Hepatocyte (in vitro differentiated cells): ENCODE measurements at regions not wholly inside any gene's neighbourhood (a gene's known extent, or its start where the extent isn't known, plus 50 kb on each side); places are given as distances from the start of the nearest gene placed in this dataset.

Experiments used
- DNase-seq: peaks from one replicate; pipeline ENCODE4 v3.0.0-alpha.2; 2016; ENCODE audit warnings: low spot score
- H2AFZ ChIP-seq: fragments of 200-600 bp; sonication (generic); 2 replicates; pipeline ENCODE4 v1.6.0; 2016; ENCODE audit warnings: antibody characterized with exemption, mild to moderate bottlenecking
- H3K27ac ChIP-seq: fragments of 200-600 bp; sonication (generic); 2 replicates; pipeline ENCODE4 v1.5.1; 2016; ENCODE audit warnings: mild to moderate bottlenecking
- H3K27me3 ChIP-seq: fragments of 200-600 bp; sonication (generic); 2 replicates; pipeline ENCODE4 v1.6.1; 2016
- H3K36me3 ChIP-seq: fragments of 200-600 bp; sonication (generic); replicated peaks from 2 replicates; pipeline ENCODE4 v1.5.1; 2016; ENCODE audit warnings: low read depth; ENCODE audit not compliant: insufficient read depth
- H3K4me1 ChIP-seq: fragments of 200-600 bp; sonication (generic); 2 replicates; pipeline ENCODE4 v1.5.1; 2016; ENCODE audit warnings: mild to moderate bottlenecking, moderate library complexity; ENCODE audit not compliant: insufficient read depth
- H3K4me2 ChIP-seq: fragments of 200-600 bp; sonication (generic); 2 replicates; pipeline ENCODE4 v1.6.0; 2016
- H3K4me3 ChIP-seq: fragments of 200-600 bp; sonication (generic); 2 replicates; pipeline ENCODE4 v1.5.1; 2016; ENCODE audit warnings: mild to moderate bottlenecking
- H3K79me2 ChIP-seq: fragments of 200-600 bp; sonication (generic); 2 replicates; pipeline ENCODE4 v1.6.0; 2017; ENCODE audit warnings: mild to moderate bottlenecking
- H3K9me2 ChIP-seq: fragments of 200-600 bp; sonication (generic); replicated peaks from 2 replicates; pipeline ENCODE4 v1.6.0; 2017; ENCODE audit warnings: mild to moderate bottlenecking; ENCODE audit not compliant: insufficient read depth
- H3K9me3 ChIP-seq: fragments of 200-600 bp; sonication (generic); 2 replicates; pipeline ENCODE4 v1.5.1; 2016; ENCODE audit warnings: low read depth, mild to moderate bottlenecking
- H4K20me1 ChIP-seq: fragments of 200-600 bp; sonication (generic); 2 replicates; pipeline ENCODE4 v1.6.0; 2016; ENCODE audit warnings: mild to moderate bottlenecking; ENCODE audit not compliant: insufficient read depth, poor library complexity, severe bottlenecking
- CTCF ChIP-seq: fragments of 200-600 bp; sonication (generic); IDR thresholded peaks from 2 replicates; pipeline ENCODE4 v1.5.1; 2016; ENCODE audit warnings: antibody characterized with exemption, mild to moderate bottlenecking; ENCODE audit not compliant: poor library complexity
- EZH2 ChIP-seq: fragments of 200-600 bp; sonication (generic); IDR thresholded peaks from 2 replicates; pipeline ENCODE4 v1.6.1; 2016; ENCODE audit warnings: antibody characterized with exemption, mild to moderate bottlenecking, borderline replicate concordance
- EZH2phosphoT487 ChIP-seq: fragments of 200-600 bp; sonication (generic); IDR thresholded peaks from one replicate; pipeline ENCODE4 v1.6.1; 2018; ENCODE audit warnings: antibody characterized with exemption, mild to moderate bottlenecking, low read depth, moderate library complexity; ENCODE audit not compliant: unreplicated experiment, severe bottlenecking
- WGBS: methylation state at CpG from one replicate; pipeline ENCODE4 v1.1.6; 2016; ENCODE audit warnings: low lambda C conversion rate; ENCODE audit errors: missing lambda C conversion rate; 5-methylcytosine and 5-hydroxymethylcytosine counted together

- Histone ChIP-seq H3K9me3 (no peaks in the 10 kb centered on the region), H4K20me1 (no peaks in the 10 kb centered on the region), H3K79me2 (no peaks in the 10 kb centered on the region), H3K9me2 (no peaks in the 10 kb centered on the region), H3K4me2 (no peak overlapping the region), H2AFZ (no peak overlapping the region), H3K27ac (no peak overlapping the region), H3K4me3 (no peak overlapping the region), H3K4me1 (no peaks in the 10 kb centered on the region), H3K27me3 (no peaks in the 10 kb centered on the region), H3K36me3 (no peaks in the 10 kb centered on the region)
- WGBS, result 94% methylated on average over 3 of the region's 3 CpGs
- DNase-seq, result no peak
- TF ChIP-seq CTCF (no peak), EZH2phosphoT487 (no peak), EZH2 (no peak)
Observed at GRCh38 chr14:61636779-61637178, 58.5 kb upstream of the HIF1A start.

GRCh38 chr14:61638595-61639387 lies 56.5 kb upstream of the HIF1A start:
- Histone ChIP-seq H3K36me3 (no peaks in the 10 kb centered on the region), H3K9me3 (no peaks in the 10 kb centered on the region), H3K27ac (peak overlapping the region; percentile 15), H3K27me3 (no peaks in the 10 kb centered on the region), H2AFZ (no peak overlapping the region), H3K4me3 (no peak overlapping the region), H3K4me2 (no peak overlapping the region), H4K20me1 (no peaks in the 10 kb centered on the region), H3K4me1 (no peaks in the 10 kb centered on the region), H3K9me2 (no peaks in the 10 kb centered on the region), H3K79me2 (no peaks in the 10 kb centered on the region)
- 55% methylated on average over 12 of the region's 12 CpGs for WGBS
- TF ChIP-seq EZH2phosphoT487 (peak; percentile 58), CTCF (no peak)
- DNase-seq, result no peak

- no peaks in the 10 kb centered on the region for H3K9me2 ChIP-seq
- H4K20me1 ChIP-seq, result no peaks in the 10 kb centered on the region
- H3K36me3 ChIP-seq, result no peaks in the 10 kb centered on the region
- DNase-seq, result no peak
- no peaks in the 10 kb centered on the region for H3K4me1 ChIP-seq
- no peak overlapping the region for H3K4me3 ChIP-seq
- H3K27me3 ChIP-seq, result no peaks in the 10 kb centered on the region
- no peak overlapping the region for H3K27ac ChIP-seq
- TF ChIP-seq EZH2phosphoT487 (no peak), CTCF (no peak), EZH2 (no peak)
- H3K9me3 ChIP-seq, result no peaks in the 10 kb centered on the region
- no peak overlapping the region for H3K4me2 ChIP-seq
- no peaks in the 10 kb centered on the region for H3K79me2 ChIP-seq
- 93% methylated on average over 14 of the region's 14 CpGs for WGBS
- no peak overlapping the region for H2AFZ ChIP-seq
Observed at GRCh38 chr14:61640158-61641136, 54.9 kb upstream of the HIF1A start.
